Astrocyte (in vitro differentiated cells and primary cell): ENCODE measurements at regions not wholly inside any gene's neighbourhood (a gene's known extent, or its start where the extent isn't known, plus 50 kb on each side); places are given as distances from the start of the nearest gene placed in this dataset.

Source experiments
- DNase-seq: peaks from one replicate; pipeline ENCODE4 v3.0.0-alpha.2; 2010; ENCODE audit warnings: low read depth
- FAIRE-seq: peaks from 2 replicates; lab custom pipeline; 2011; peaks lifted over from hg19 to GRCh38; lab: Jason Lieb, UNC
- H2AFZ ChIP-seq: 2 replicates; pipeline ENCODE4 v1.6.0; 2012; ENCODE audit warnings: low read depth, low read length, inconsistent platforms
- H3K27ac ChIP-seq: 2 replicates; pipeline ENCODE4 v1.5.1; 2011; ENCODE audit warnings: low read depth, low read length, inconsistent platforms
- H3K27me3 ChIP-seq: 2 replicates; pipeline ENCODE4 v1.6.0; 2011; ENCODE audit warnings: low read length, inconsistent platforms; ENCODE audit not compliant: insufficient read depth
- H3K36me3 ChIP-seq: 2 replicates; pipeline ENCODE4 v1.5.1; 2011; ENCODE audit warnings: low read length, inconsistent platforms; ENCODE audit not compliant: insufficient read depth
- H3K4me1 ChIP-seq: 2 replicates; pipeline ENCODE4 v1.5.1; 2011; ENCODE audit warnings: low read length, inconsistent platforms; ENCODE audit not compliant: insufficient read depth
- H3K4me2 ChIP-seq: 2 replicates; pipeline ENCODE4 v1.6.0; 2012; ENCODE audit warnings: low read length, inconsistent platforms
- H3K4me3 ChIP-seq: 2 replicates; pipeline ENCODE4 v1.5.1; 2011; ENCODE audit warnings: low read depth, mild to moderate bottlenecking, low read length, inconsistent platforms; ENCODE audit not compliant: insufficient read depth
- H3K79me2 ChIP-seq: 2 replicates; pipeline ENCODE4 v1.6.0; 2012; ENCODE audit warnings: mild to moderate bottlenecking, low read length, inconsistent platforms; ENCODE audit not compliant: insufficient read depth
- H3K9ac ChIP-seq: 2 replicates; pipeline ENCODE4 v1.6.0; 2012; ENCODE audit warnings: mild to moderate bottlenecking, low read length, inconsistent platforms
- H3K9me3 ChIP-seq: 2 replicates; pipeline ENCODE4 v1.5.1; 2012; ENCODE audit warnings: low read depth, mild to moderate bottlenecking, low read length, inconsistent platforms; ENCODE audit not compliant: insufficient read depth
- H4K20me1 ChIP-seq: 2 replicates; pipeline ENCODE4 v1.6.0; 2012; ENCODE audit warnings: low read length, inconsistent platforms; ENCODE audit not compliant: insufficient read depth
- H3K27ac Mint-ChIP-seq: one replicate; pipeline ENCODE4 v1.8.0; 2021; ENCODE audit warnings: mild to moderate bottlenecking, mixed read lengths; ENCODE audit not compliant: unreplicated experiment
- H3K27me3 Mint-ChIP-seq: one replicate; pipeline ENCODE4 v1.8.0; 2021; ENCODE audit warnings: low read depth, mixed read lengths; ENCODE audit not compliant: unreplicated experiment
- H3K36me3 Mint-ChIP-seq: one replicate; pipeline ENCODE4 v1.8.0; 2021; ENCODE audit warnings: low read depth, mixed read lengths; ENCODE audit not compliant: unreplicated experiment
- H3K4me1 Mint-ChIP-seq: one replicate; pipeline ENCODE4 v1.8.0; 2021; ENCODE audit warnings: low read depth, mixed read lengths; ENCODE audit not compliant: unreplicated experiment
- H3K4me3 Mint-ChIP-seq: one replicate; pipeline ENCODE4 v1.8.0; 2021; ENCODE audit warnings: mild to moderate bottlenecking, moderate library complexity, mixed read lengths; ENCODE audit not compliant: unreplicated experiment
- H3K9me3 Mint-ChIP-seq: one replicate; pipeline ENCODE4 v1.8.0; 2021; ENCODE audit warnings: mild to moderate bottlenecking, mixed read lengths; ENCODE audit not compliant: unreplicated experiment
- CTCF ChIP-seq: IDR thresholded peaks from 2 replicates; pipeline ENCODE4 v1.5.1; 2011; ENCODE audit warnings: low read depth, mild to moderate bottlenecking, inconsistent platforms, low read length, moderate library complexity; ENCODE audit not compliant: insufficient read depth
- EZH2 ChIP-seq: IDR thresholded peaks from 2 replicates; pipeline ENCODE4 v1.6.1; 2012; ENCODE audit warnings: mild to moderate bottlenecking, low read length, inconsistent platforms; ENCODE audit not compliant: insufficient read depth

GRCh38 chr2:4486971-4487370 lies 783.6 kb downstream of the DCDC2C start:
- H3K9me3 Mint-ChIP-seq: peaks cover 4% of the 10 kb centered on the region
- FAIRE-seq (no peak), DNase-seq (no peak)
- no peaks in the 10 kb centered on the region for H3K27me3 ChIP-seq
- no peak overlapping the region for H3K4me3 Mint-ChIP-seq
- H3K27me3 Mint-ChIP-seq: no peaks in the 10 kb centered on the region
- no peaks in the 10 kb centered on the region for H3K79me2 ChIP-seq
- H3K4me1 ChIP-seq: no peaks in the 10 kb centered on the region
- TF ChIP-seq EZH2: no peak
- TF ChIP-seq CTCF: no peak
- H3K4me2 ChIP-seq: no peak overlapping the region
- H4K20me1 ChIP-seq: no peaks in the 10 kb centered on the region
- H3K4me3 ChIP-seq: no peak overlapping the region
- no peaks in the 10 kb centered on the region for H3K36me3 ChIP-seq
- no peak overlapping the region for H3K27ac Mint-ChIP-seq
- H3K9me3 ChIP-seq: peaks cover 3% of the 10 kb centered on the region
- H3K36me3 Mint-ChIP-seq: no peaks in the 10 kb centered on the region
- H2AFZ ChIP-seq: no peak overlapping the region
- H3K9ac ChIP-seq: no peak overlapping the region
- H3K27ac ChIP-seq: no peak overlapping the region
- no peaks in the 10 kb centered on the region for H3K4me1 Mint-ChIP-seq

GRCh38 chr2:4499316-4500030 lies 796.1 kb downstream of the DCDC2C start:
- no peaks in the 10 kb centered on the region for H3K9me3 Mint-ChIP-seq
- Histone ChIP-seq H3K9me3 (no peaks in the 10 kb centered on the region), H4K20me1 (no peaks in the 10 kb centered on the region), H3K27ac (no peak overlapping the region), H3K4me1 (peaks cover 4% of the 10 kb centered on the region), H3K27me3 (no peaks in the 10 kb centered on the region), H3K79me2 (no peaks in the 10 kb centered on the region), H3K4me3 (no peak overlapping the region), H3K4me2 (no peak overlapping the region), H3K9ac (no peak overlapping the region), H3K36me3 (no peaks in the 10 kb centered on the region), H2AFZ (no peak overlapping the region)
- no peaks in the 10 kb centered on the region for H3K36me3 Mint-ChIP-seq
- H3K27ac Mint-ChIP-seq: no peak overlapping the region
- FAIRE-seq (no peak), DNase-seq (no peak)
- H3K27me3 Mint-ChIP-seq: no peaks in the 10 kb centered on the region
- no peaks in the 10 kb centered on the region for H3K4me1 Mint-ChIP-seq
- TF ChIP-seq CTCF (no peak), EZH2 (no peak)
- no peak overlapping the region for H3K4me3 Mint-ChIP-seq

- no peak overlapping the region for H3K9ac ChIP-seq
- no peak overlapping the region for H2AFZ ChIP-seq
- H3K36me3 ChIP-seq: no peaks in the 10 kb centered on the region
- H3K79me2 ChIP-seq: no peaks in the 10 kb centered on the region
- Mint-ChIP-seq H3K4me3 (no peak overlapping the region), H3K4me1 (no peaks in the 10 kb centered on the region), H3K36me3 (no peaks in the 10 kb centered on the region), H3K27ac (no peak overlapping the region), H3K9me3 (no peaks in the 10 kb centered on the region), H3K27me3 (no peaks in the 10 kb centered on the region)
- peaks cover 4% of the 10 kb centered on the region for H3K4me1 ChIP-seq
- peak overlapping the region; percentile 21 for H3K27ac ChIP-seq
- no peaks in the 10 kb centered on the region for H3K9me3 ChIP-seq
- no peaks in the 10 kb centered on the region for H3K27me3 ChIP-seq
- no peak overlapping the region for H3K4me3 ChIP-seq
- no peak overlapping the region for H3K4me2 ChIP-seq
- DNase-seq: no peak
- no peaks in the 10 kb centered on the region for H4K20me1 ChIP-seq
- TF ChIP-seq EZH2: no peak
- TF ChIP-seq CTCF: no peak
- no peak for FAIRE-seq
Observed at GRCh38 chr2:4501525-4501924, 798.1 kb downstream of the DCDC2C start.
